ENCODE measurements at regions not wholly inside any gene's neighbourhood (a gene's known extent, or its start where the extent isn't known, plus 50 kb on each side); places are given as distances from the start of the nearest gene placed in this dataset.

DNA sequence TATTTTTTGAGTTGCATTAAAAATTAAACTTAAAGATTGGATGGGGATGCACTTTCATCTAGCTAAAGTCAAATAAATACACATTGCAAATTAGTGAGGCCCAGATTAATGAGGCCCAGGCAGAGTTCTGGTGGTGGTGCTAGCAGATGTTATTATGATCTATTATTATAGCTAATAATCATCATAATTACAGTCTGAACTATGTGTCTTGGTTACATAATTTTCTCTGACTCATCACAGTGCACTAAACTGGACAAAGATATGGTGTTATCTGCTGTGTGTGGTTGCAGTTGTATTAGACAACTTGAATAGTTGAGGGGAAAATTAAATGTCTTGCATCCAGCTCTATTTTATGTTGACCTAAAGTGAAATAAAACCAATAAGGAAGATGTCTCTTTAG is 568.8 kb downstream of the TLR4 start (continued):
- TF ChIP-seq, protein P1, sequence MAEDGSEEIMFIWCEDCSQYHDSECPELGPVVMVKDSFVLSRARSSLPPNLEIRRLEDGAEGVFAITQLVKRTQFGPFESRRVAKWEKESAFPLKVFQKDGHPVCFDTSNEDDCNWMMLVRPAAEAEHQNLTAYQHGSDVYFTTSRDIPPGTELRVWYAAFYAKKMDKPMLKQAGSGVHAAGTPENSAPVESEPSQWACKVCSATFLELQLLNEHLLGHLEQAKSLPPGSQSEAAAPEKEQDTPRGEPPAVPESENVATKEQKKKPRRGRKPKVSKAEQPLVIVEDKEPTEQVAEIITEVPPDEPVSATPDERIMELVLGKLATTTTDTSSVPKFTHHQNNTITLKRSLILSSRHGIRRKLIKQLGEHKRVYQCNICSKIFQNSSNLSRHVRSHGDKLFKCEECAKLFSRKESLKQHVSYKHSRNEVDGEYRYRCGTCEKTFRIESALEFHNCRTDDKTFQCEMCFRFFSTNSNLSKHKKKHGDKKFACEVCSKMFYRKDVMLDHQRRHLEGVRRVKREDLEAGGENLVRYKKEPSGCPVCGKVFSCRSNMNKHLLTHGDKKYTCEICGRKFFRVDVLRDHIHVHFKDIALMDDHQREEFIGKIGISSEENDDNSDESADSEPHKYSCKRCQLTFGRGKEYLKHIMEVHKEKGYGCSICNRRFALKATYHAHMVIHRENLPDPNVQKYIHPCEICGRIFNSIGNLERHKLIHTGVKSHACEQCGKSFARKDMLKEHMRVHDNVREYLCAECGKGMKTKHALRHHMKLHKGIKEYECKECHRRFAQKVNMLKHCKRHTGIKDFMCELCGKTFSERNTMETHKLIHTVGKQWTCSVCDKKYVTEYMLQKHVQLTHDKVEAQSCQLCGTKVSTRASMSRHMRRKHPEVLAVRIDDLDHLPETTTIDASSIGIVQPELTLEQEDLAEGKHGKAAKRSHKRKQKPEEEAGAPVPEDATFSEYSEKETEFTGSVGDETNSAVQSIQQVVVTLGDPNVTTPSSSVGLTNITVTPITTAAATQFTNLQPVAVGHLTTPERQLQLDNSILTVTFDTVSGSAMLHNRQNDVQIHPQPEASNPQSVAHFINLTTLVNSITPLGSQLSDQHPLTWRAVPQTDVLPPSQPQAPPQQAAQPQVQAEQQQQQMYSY (CRISPR knock-in tag; IDR thresholded peaks at IDR 0.05): no peak
- TF ChIP-seq EED (IDR thresholded peaks at IDR 0.05; ENCODE audit: low read depth): no peak
- TF ChIP-seq, protein P2, sequence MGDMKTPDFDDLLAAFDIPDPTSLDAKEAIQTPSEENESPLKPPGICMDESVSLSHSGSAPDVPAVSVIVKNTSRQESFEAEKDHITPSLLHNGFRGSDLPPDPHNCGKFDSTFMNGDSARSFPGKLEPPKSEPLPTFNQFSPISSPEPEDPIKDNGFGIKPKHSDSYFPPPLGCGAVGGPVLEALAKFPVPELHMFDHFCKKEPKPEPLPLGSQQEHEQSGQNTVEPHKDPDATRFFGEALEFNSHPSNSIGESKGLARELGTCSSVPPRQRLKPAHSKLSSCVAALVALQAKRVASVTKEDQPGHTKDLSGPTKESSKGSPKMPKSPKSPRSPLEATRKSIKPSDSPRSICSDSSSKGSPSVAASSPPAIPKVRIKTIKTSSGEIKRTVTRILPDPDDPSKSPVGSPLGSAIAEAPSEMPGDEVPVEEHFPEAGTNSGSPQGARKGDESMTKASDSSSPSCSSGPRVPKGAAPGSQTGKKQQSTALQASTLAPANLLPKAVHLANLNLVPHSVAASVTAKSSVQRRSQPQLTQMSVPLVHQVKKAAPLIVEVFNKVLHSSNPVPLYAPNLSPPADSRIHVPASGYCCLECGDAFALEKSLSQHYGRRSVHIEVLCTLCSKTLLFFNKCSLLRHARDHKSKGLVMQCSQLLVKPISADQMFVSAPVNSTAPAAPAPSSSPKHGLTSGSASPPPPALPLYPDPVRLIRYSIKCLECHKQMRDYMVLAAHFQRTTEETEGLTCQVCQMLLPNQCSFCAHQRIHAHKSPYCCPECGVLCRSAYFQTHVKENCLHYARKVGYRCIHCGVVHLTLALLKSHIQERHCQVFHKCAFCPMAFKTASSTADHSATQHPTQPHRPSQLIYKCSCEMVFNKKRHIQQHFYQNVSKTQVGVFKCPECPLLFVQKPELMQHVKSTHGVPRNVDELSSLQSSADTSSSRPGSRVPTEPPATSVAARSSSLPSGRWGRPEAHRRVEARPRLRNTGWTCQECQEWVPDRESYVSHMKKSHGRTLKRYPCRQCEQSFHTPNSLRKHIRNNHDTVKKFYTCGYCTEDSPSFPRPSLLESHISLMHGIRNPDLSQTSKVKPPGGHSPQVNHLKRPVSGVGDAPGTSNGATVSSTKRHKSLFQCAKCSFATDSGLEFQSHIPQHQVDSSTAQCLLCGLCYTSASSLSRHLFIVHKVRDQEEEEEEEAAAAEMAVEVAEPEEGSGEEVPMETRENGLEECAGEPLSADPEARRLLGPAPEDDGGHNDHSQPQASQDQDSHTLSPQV (IDR thresholded peaks at IDR 0.05): no peak
- TF ChIP-seq YY1 (IDR thresholded peaks at IDR 0.05; ENCODE audit: low read depth, low read length): no peak

DNA sequence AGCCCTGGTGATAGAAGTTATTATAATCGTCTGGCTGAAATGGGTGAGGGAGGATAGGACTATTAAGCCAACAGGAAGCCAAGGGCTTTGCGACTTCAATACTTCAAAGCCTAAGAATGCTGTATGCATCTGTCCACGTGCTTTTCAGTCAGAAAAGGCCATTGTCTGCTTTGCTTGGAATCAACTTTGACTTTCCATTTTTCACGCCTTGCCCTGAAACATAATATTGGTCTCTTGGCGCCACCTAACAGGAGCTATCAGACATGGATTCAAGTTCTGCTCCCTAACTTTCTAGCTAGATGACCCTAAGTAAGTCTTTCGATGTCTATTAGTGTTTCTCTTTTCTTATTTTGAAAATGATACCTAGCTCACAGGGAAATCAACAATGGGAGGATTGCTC is 572.6 kb downstream of the TLR4 start:
- WGBS (ENCODE audit: insufficient coverage, insufficient replicate concordance, low lambda C conversion rate, missing lambda C conversion rate): 14% methylated on average over 6 of the region's 6 CpGs
- no peaks in the 10 kb centered on the region for H3K4me1 ChIP-seq (ENCODE audit: control insufficient read depth, insufficient read depth, low read length)
- H3K4me2 ChIP-seq (ENCODE audit: control insufficient read depth, insufficient read depth): no peak overlapping the region
- ATAC-seq (no peak), DNase-seq (ENCODE audit: low read depth, low spot score) (no peak), FAIRE-seq (no peak)
- no peaks in the 10 kb centered on the region for H3K27me3 ChIP-seq (replicated peaks in 1 of 2; ENCODE audit: control insufficient read depth in 2 of 2, insufficient read depth in 2 of 2, low read length in 1 of 2)
- ChIA-PET POLR2A (no interaction called here), SMC1A (ENCODE audit: uncharacterized antibody, unreplicated experiment) (no interaction called here), CTCF (no interaction called here), RAD21 (ENCODE audit: unreplicated experiment) (interaction anchor here (0.6 kb wide), 1 partner anchor 43 kb away, joined by 4 read pairs; no protein-coding TSS in a partner anchor)
- in situ Hi-C loops (cut with MboI): no loop called here
- no peaks in the 10 kb centered on the region for H3K36me3 ChIP-seq (ENCODE audit: control insufficient read depth in 2 of 2, insufficient read depth in 2 of 2, low read length in 1 of 2)
- H4K20me1 ChIP-seq (ENCODE audit: control insufficient read depth, insufficient read depth): no peaks in the 10 kb centered on the region
- H3K9me3 ChIP-seq (replicated peaks; ENCODE audit: control insufficient read depth, insufficient read depth, low read length): no peaks in the 10 kb centered on the region
- no peak overlapping the region for H3K4me3 ChIP-seq
- H3K79me2 ChIP-seq (ENCODE audit: control insufficient read depth, insufficient read depth, low read length): no peaks in the 10 kb centered on the region
- intact Hi-C loops (cut with micrococcal nuclease; ENCODE audit: unreplicated experiment): no loop called here
- H3K9ac ChIP-seq (ENCODE audit: control insufficient read depth, insufficient read depth, low read length): no peak overlapping the region
- H2AFZ ChIP-seq (ENCODE audit: control insufficient read depth, low read depth, low read length): no peak overlapping the region
- H3K27ac ChIP-seq (ENCODE audit: control insufficient read depth, insufficient read depth): no peak overlapping the region
- no TSS peak for BruUV-seq (replicated peaks)
- no peak for TF ChIP-seq MEF2B (IDR thresholded peaks at IDR 0.05; ENCODE audit: partially characterized antibody, poor library complexity, severe bottlenecking)
- no peak for TF ChIP-seq CREM (IDR thresholded peaks at IDR 0.05; ENCODE audit: low read depth)
- no peak for TF ChIP-seq POLR2A (IDR thresholded peaks at IDR 0.05; ENCODE audit: low read depth, low read length)
- TF ChIP-seq, protein P3, sequence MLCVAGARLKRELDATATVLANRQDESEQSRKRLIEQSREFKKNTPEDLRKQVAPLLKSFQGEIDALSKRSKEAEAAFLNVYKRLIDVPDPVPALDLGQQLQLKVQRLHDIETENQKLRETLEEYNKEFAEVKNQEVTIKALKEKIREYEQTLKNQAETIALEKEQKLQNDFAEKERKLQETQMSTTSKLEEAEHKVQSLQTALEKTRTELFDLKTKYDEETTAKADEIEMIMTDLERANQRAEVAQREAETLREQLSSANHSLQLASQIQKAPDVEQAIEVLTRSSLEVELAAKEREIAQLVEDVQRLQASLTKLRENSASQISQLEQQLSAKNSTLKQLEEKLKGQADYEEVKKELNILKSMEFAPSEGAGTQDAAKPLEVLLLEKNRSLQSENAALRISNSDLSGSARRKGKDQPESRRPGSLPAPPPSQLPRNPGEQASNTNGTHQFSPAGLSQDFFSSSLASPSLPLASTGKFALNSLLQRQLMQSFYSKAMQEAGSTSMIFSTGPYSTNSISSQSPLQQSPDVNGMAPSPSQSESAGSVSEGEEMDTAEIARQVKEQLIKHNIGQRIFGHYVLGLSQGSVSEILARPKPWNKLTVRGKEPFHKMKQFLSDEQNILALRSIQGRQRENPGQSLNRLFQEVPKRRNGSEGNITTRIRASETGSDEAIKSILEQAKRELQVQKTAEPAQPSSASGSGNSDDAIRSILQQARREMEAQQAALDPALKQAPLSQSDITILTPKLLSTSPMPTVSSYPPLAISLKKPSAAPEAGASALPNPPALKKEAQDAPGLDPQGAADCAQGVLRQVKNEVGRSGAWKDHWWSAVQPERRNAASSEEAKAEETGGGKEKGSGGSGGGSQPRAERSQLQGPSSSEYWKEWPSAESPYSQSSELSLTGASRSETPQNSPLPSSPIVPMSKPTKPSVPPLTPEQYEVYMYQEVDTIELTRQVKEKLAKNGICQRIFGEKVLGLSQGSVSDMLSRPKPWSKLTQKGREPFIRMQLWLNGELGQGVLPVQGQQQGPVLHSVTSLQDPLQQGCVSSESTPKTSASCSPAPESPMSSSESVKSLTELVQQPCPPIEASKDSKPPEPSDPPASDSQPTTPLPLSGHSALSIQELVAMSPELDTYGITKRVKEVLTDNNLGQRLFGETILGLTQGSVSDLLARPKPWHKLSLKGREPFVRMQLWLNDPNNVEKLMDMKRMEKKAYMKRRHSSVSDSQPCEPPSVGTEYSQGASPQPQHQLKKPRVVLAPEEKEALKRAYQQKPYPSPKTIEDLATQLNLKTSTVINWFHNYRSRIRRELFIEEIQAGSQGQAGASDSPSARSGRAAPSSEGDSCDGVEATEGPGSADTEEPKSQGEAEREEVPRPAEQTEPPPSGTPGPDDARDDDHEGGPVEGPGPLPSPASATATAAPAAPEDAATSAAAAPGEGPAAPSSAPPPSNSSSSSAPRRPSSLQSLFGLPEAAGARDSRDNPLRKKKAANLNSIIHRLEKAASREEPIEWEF (IDR thresholded peaks at IDR 0.05; ENCODE audit: insufficient replicate concordance, low read depth, low read length): no peak
- no peak for TF ChIP-seq ZNF274 (IDR thresholded peaks at IDR 0.05; ENCODE audit: insufficient read depth, insufficient read length)

Data from GM12878 (cell line).